Fibroblast of lung (primary cell): ENCODE measurements at regions not wholly inside any gene's neighbourhood (a gene's known extent, or its start where the extent isn't known, plus 50 kb on each side); places are given as distances from the start of the nearest gene placed in this dataset.

ENCODE experiments used
- EZH2 ChIP-seq: IDR thresholded peaks from 2 replicates; pipeline ENCODE4 v1.5.1; 2012; ENCODE audit warnings: low read length, control low read depth, mild to moderate bottlenecking; ENCODE audit errors: missing control alignments
- TF ChIP-seq, protein P1 (sequence below), 2 donors: IDR thresholded peaks in 1 of 2; conservative IDR thresholded peaks in 1 of 2; 1 replicate in 1 of 2; 2 replicates in 1 of 2; pipeline ENCODE4 v1.5.1; 2011 to 2012; ENCODE audit warnings: low read length in 2 of 2, control low read depth in 1 of 2, inconsistent platforms in 1 of 2, low read depth in 1 of 2, mild to moderate bottlenecking in 1 of 2

DNA sequence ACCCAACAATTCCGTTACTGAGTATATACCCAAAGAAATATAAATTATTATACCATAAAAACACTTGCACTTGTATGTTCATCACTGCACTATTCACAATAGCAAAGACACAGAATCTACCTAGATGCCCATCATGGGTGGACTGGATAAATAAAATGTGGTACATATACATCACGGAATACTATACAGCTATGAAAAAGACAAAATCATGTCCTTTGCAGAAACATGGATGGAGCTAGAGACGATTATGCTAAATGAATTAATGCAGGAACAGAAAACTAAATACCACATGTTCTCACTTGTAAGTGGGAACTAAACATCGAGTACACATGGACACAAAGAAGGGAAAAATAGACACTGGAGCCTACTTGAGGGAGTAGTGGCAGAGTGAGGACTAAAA, 185.3 kb downstream of the PYDC2 start:
- TF ChIP-seq, protein P1, sequence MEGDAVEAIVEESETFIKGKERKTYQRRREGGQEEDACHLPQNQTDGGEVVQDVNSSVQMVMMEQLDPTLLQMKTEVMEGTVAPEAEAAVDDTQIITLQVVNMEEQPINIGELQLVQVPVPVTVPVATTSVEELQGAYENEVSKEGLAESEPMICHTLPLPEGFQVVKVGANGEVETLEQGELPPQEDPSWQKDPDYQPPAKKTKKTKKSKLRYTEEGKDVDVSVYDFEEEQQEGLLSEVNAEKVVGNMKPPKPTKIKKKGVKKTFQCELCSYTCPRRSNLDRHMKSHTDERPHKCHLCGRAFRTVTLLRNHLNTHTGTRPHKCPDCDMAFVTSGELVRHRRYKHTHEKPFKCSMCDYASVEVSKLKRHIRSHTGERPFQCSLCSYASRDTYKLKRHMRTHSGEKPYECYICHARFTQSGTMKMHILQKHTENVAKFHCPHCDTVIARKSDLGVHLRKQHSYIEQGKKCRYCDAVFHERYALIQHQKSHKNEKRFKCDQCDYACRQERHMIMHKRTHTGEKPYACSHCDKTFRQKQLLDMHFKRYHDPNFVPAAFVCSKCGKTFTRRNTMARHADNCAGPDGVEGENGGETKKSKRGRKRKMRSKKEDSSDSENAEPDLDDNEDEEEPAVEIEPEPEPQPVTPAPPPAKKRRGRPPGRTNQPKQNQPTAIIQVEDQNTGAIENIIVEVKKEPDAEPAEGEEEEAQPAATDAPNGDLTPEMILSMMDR (conservative IDR thresholded peaks at IDR 0.05 in 1 of 2, IDR thresholded peaks at IDR 0.05 in 1 of 2; ENCODE audit: low read depth in 1 of 2, low read length in 2 of 2): no peak
- TF ChIP-seq EZH2: no peak
